ENCODE measurements at regions not wholly inside any gene's neighbourhood (a gene's known extent, or its start where the extent isn't known, plus 50 kb on each side); places are given as distances from the start of the nearest gene placed in this dataset.

DNA sequence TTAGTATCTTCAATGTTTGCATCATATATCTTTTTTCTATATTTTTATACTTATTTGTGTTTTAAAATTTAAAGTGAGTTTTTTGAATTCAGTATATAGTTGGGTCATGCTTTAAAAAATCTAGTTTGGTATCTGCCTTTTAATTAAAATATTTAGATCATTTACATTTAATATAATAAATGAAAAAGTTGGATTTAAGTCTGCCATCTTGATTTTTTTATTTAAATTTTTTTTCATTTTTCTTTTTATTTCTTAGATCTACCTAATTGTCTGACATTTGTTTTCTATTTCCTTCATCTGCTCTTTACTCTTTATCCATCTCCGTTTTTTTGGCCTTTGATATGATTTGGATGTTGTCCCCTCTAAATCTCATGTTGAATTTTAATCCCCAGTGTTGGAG, 50.0 kb upstream of the N4BP1 start:
- no peak for TF ChIP-seq EZH2 (IDR thresholded peaks at IDR 0.05; ENCODE audit: borderline replicate concordance)
- TF ChIP-seq CTCF (IDR thresholded peaks at IDR 0.05; ENCODE audit: poor library complexity): no peak
- no peak for TF ChIP-seq EZH2phosphoT487 (IDR thresholded peaks at IDR 0.05; ENCODE audit: low read depth, severe bottlenecking, unreplicated experiment)

All from hepatocyte (in vitro differentiated cells).